C4-2B (cell line): ENCODE measurements at regions not wholly inside any gene's neighbourhood (a gene's known extent, or its start where the extent isn't known, plus 50 kb on each side); places are given as distances from the start of the nearest gene placed in this dataset.

Source experiments
- ZFX ChIP-seq: fragments of 450-650 bp; IDR thresholded peaks from 2 replicates; pipeline ENCODE4 v1.6.1; 2017
- TF ChIP-seq, protein P1 (sequence below): fragments of 450-650 bp; conservative IDR thresholded peaks from 2 replicates; pipeline ENCODE4 v1.5.1; 2017; ENCODE audit warnings: mild to moderate bottlenecking

DNA sequence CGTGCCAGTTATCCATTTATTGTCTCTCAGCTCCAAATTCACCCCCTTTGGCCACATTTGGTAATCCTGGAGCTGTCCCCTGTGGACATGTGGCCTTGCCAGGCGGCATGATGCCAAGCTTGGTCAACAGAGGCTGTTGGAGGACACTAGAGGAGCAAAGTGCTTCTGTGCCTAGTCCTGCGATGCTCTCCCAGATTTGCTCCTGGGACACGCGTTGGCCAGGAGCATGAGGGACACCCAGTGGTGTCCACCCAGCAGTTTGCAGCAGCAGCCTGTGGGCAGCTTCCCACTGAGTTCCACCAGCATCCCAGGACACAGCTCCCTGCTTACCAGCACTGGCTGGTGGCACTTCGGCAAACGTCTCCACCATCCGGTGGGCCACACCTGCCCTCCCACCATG lies 55.5 kb upstream of the STEAP1B start:
- TF ChIP-seq, protein P1, sequence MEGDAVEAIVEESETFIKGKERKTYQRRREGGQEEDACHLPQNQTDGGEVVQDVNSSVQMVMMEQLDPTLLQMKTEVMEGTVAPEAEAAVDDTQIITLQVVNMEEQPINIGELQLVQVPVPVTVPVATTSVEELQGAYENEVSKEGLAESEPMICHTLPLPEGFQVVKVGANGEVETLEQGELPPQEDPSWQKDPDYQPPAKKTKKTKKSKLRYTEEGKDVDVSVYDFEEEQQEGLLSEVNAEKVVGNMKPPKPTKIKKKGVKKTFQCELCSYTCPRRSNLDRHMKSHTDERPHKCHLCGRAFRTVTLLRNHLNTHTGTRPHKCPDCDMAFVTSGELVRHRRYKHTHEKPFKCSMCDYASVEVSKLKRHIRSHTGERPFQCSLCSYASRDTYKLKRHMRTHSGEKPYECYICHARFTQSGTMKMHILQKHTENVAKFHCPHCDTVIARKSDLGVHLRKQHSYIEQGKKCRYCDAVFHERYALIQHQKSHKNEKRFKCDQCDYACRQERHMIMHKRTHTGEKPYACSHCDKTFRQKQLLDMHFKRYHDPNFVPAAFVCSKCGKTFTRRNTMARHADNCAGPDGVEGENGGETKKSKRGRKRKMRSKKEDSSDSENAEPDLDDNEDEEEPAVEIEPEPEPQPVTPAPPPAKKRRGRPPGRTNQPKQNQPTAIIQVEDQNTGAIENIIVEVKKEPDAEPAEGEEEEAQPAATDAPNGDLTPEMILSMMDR, result no peak
- no peak for TF ChIP-seq ZFX
